ENCODE measurements at regions not wholly inside any gene's neighbourhood (a gene's known extent, or its start where the extent isn't known, plus 50 kb on each side); places are given as distances from the start of the nearest gene placed in this dataset.

DNA sequence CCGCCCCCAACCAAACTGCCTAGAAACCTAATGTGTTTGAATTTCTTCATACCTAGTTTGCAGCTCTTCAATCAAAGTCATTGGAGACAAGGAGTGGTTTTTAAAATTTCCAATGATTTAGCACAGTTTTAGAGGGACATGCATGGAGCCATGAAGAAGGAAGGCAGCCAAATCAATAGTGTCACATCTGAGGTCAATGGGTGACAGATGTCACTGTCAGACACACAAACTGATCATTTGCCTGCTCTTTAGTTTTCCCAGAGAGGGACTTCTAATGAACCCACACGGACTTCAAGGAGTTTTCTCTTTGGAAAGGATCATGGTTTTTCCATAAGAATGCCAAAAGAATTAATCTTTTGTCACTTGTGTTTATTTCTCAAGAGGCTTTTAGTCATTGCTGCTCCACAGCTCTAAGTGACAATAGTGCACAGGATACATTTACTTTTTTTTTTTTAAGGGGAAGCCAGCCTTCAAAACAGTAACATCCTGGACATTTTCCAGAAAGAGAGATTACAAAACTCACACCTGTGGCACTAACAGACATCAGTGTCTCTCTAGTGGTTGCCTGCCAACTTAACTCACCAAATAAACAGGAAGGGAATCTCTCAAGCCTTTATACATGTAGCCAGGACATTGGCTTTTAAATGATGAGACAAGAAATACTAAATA, 251.1 kb upstream of the DIAPH2 start:
- intact Hi-C loops (cut with micrococcal nuclease; ENCODE audit: unreplicated experiment) (no loop called here), in situ Hi-C loops (cut with HindIII; ENCODE audit: extremely low pct_ligation_motif_present, low pct_unique_long_range_greater_than_20kb) (no loop called here)
- H3K9me3 ChIP-seq (ENCODE audit: low read length), result no peaks in the 10 kb centered on the region
- no peak overlapping the region for H3K9ac ChIP-seq (ENCODE audit: insufficient read depth, low read depth, low read length)
- FAIRE-seq (no peak), DNase-seq (ENCODE audit: low spot score) (no peak), ATAC-seq (no peak)
- H2AFZ ChIP-seq (ENCODE audit: low read length), result no peak overlapping the region
- no peak overlapping the region for H3K4me2 ChIP-seq (ENCODE audit: low read depth, low read length)
- H3K4me1 ChIP-seq (ENCODE audit: insufficient read depth, low read length), result no peaks in the 10 kb centered on the region
- no peaks in the 10 kb centered on the region for H4K20me1 ChIP-seq (ENCODE audit: insufficient read depth, low read length)
- ChIA-PET CTCF (ENCODE audit: low intra/inter-chr PET ratio, low total read pairs) (no interaction called here), POLR2A (no interaction called here)
- no peaks in the 10 kb centered on the region for H3K27me3 ChIP-seq (ENCODE audit: control insufficient read depth in 1 of 2, insufficient read depth in 2 of 2, low read length in 2 of 2)
- no TSS peak for BruUV-seq (replicated peaks)
- H3K79me2 ChIP-seq (ENCODE audit: insufficient read depth, low read length), result no peaks in the 10 kb centered on the region
- TF ChIP-seq, protein P1, sequence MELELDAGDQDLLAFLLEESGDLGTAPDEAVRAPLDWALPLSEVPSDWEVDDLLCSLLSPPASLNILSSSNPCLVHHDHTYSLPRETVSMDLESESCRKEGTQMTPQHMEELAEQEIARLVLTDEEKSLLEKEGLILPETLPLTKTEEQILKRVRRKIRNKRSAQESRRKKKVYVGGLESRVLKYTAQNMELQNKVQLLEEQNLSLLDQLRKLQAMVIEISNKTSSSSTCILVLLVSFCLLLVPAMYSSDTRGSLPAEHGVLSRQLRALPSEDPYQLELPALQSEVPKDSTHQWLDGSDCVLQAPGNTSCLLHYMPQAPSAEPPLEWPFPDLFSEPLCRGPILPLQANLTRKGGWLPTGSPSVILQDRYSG (CRISPR knock-in tag; IDR thresholded peaks at IDR 0.05), result no peak
- TF ChIP-seq ZNF674 (CRISPR knock-in tag; IDR thresholded peaks at IDR 0.05; ENCODE audit: low read depth) (no peak), ZNF232 (CRISPR knock-in tag; IDR thresholded peaks at IDR 0.05; ENCODE audit: borderline replicate concordance) (no peak), SRSF1 (optimal IDR thresholded peaks at IDR 0.05; ENCODE audit: low read depth, low read length) (no peak)
- TF ChIP-seq, protein P2, sequence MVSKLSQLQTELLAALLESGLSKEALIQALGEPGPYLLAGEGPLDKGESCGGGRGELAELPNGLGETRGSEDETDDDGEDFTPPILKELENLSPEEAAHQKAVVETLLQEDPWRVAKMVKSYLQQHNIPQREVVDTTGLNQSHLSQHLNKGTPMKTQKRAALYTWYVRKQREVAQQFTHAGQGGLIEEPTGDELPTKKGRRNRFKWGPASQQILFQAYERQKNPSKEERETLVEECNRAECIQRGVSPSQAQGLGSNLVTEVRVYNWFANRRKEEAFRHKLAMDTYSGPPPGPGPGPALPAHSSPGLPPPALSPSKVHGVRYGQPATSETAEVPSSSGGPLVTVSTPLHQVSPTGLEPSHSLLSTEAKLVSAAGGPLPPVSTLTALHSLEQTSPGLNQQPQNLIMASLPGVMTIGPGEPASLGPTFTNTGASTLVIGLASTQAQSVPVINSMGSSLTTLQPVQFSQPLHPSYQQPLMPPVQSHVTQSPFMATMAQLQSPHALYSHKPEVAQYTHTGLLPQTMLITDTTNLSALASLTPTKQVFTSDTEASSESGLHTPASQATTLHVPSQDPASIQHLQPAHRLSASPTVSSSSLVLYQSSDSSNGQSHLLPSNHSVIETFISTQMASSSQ (IDR thresholded peaks at IDR 0.05; ENCODE audit: low read depth), result no peak
- TF ChIP-seq, protein P2 (CRISPR knock-in tag; IDR thresholded peaks at IDR 0.05; ENCODE audit: borderline replicate concordance), result no peak
- TF ChIP-seq, protein P3, sequence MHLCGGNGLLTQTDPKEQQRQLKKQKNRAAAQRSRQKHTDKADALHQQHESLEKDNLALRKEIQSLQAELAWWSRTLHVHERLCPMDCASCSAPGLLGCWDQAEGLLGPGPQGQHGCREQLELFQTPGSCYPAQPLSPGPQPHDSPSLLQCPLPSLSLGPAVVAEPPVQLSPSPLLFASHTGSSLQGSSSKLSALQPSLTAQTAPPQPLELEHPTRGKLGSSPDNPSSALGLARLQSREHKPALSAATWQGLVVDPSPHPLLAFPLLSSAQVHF (CRISPR knock-in tag; IDR thresholded peaks at IDR 0.05), result no peak
- WGBS (ENCODE audit: low lambda C conversion rate), result 50% methylated on average over 2 of the region's 2 CpGs
- H3K4me3 ChIP-seq (replicated peaks in 1 of 3; ENCODE audit: insufficient read depth in 1 of 3, low read depth in 2 of 3, low read length in 3 of 3), result no peak overlapping the region
- no peaks in the 10 kb centered on the region for H3K36me3 ChIP-seq (replicated peaks in 1 of 2; ENCODE audit: control insufficient read depth in 1 of 2, insufficient read depth in 2 of 2, low read length in 2 of 2)
- H3K27ac ChIP-seq (ENCODE audit: extremely low read length, insufficient read depth, low read length), result no peak overlapping the region
